B cell (primary cell): ENCODE measurements at regions not wholly inside any gene's neighbourhood (a gene's known extent, or its start where the extent isn't known, plus 50 kb on each side); places are given as distances from the start of the nearest gene placed in this dataset.

Experiments used
- ATAC-seq: fragments of 200-7000 bp; cut with Tn5 transposase; one replicate; pipeline ENCODE4 v1.10.0; 2021; ENCODE audit warnings: low read depth, mild to moderate bottlenecking, moderate number of reproducible peaks, moderate library complexity
- CTCF ChIA-PET: fragments of 350-600 bp; sonication (Branson Sonifier 250); formaldehyde crosslinking; loops from one replicate; lab custom pipeline; 2021; ENCODE audit warnings: antibody characterized with exemption, inconsistent platforms; lab: Charles Lee
- POLR2A ChIA-PET: fragments of 350-600 bp; sonication (Branson Sonifier 250); formaldehyde crosslinking; loops from one replicate; lab custom pipeline; 2021; ENCODE audit warnings: antibody characterized with exemption; lab: Charles Lee
- DNase-seq: peaks from one replicate; pipeline ENCODE4 v3.0.0; 2013
- H2AFZ ChIP-seq: 2 replicates; pipeline ENCODE4 v1.6.1; 2012; ENCODE audit warnings: mild to moderate bottlenecking, low read depth, low read length; ENCODE audit not compliant: insufficient read depth, poor library complexity, severe bottlenecking
- H3K27ac ChIP-seq, 2 donors: 1 replicate in 1 of 2; 2 replicates in 1 of 2; pipeline ENCODE4 v1.5.1; 2012 to 2013; ENCODE audit warnings: low read length in 2 of 2, mild to moderate bottlenecking in 2 of 2, moderate library complexity in 1 of 2
- H3K27me3 ChIP-seq, 4 experiments: fragments of 200-600 bp in 1 of 4; sonication (generic) in 1 of 4; replicated peaks in 1 of 4; 1 replicate in 2 of 4; 2 replicates in 2 of 4; pipeline versions ENCODE4 v1.6.1 to v1.7.0; 2013 to 2016; ENCODE audit warnings: low read length in 3 of 4, mild to moderate bottlenecking in 2 of 4, mixed read lengths in 1 of 4, moderate library complexity in 1 of 4; ENCODE audit not compliant: insufficient read depth in 4 of 4, control insufficient read depth in 3 of 4; ENCODE audit errors: control extremely low read depth in 1 of 4
- H3K36me3 ChIP-seq, 2 experiments: replicated peaks in 1 of 2; 1 replicate in 1 of 2; 2 replicates in 1 of 2; pipeline versions ENCODE4 v1.6.1 to v1.7.1; 2013; ENCODE audit warnings: low read length in 1 of 2; ENCODE audit not compliant: insufficient read depth in 2 of 2, control insufficient read depth in 1 of 2; ENCODE audit errors: control extremely low read depth in 1 of 2, extremely low read depth in 1 of 2
- H3K4me1 ChIP-seq, 2 donors: fragments of 200-600 bp in 1 of 2; sonication (generic) in 1 of 2; 1 replicate in 1 of 2; 2 replicates in 1 of 2; pipeline versions ENCODE4 v1.5.1 to v1.6.1; 2013 to 2017; ENCODE audit warnings: low read length in 2 of 2; ENCODE audit not compliant: control insufficient read depth in 2 of 2, insufficient read depth in 2 of 2
- H3K4me2 ChIP-seq: replicated peaks from 2 replicates; pipeline ENCODE3; 2012; ENCODE audit warnings: mild to moderate bottlenecking, low read depth, low read length; ENCODE audit not compliant: poor library complexity, severe bottlenecking
- H3K4me3 ChIP-seq, 5 experiments: fragments of 200-600 bp in 1 of 5; sonication (generic) in 1 of 5; 1 replicate in 3 of 5; 2 replicates in 2 of 5; pipeline versions ENCODE4 v1.5.1 to v1.7.0; 2011 to 2016; ENCODE audit warnings: low read length in 4 of 5, mild to moderate bottlenecking in 4 of 5, low read depth in 2 of 5, control low read depth in 1 of 5, moderate library complexity in 1 of 5; ENCODE audit not compliant: insufficient read depth in 1 of 5; ENCODE audit errors: control extremely low read depth in 1 of 5, extremely low read depth in 1 of 5
- H3K79me2 ChIP-seq: fragments of 200-600 bp; sonication (generic); one replicate; pipeline ENCODE4 v1.6.0; 2016; ENCODE audit warnings: low read length; ENCODE audit not compliant: control insufficient read depth, insufficient read depth
- H3K9ac ChIP-seq: fragments of 200-600 bp; sonication (generic); 2 replicates; pipeline ENCODE4 v1.6.1; 2017; ENCODE audit warnings: mild to moderate bottlenecking, low read length, moderate library complexity
- H3K9me3 ChIP-seq, 3 donors: one replicate each; pipeline versions ENCODE4 v1.6.1 to v1.7.1; 2013; ENCODE audit warnings: low read length in 2 of 3; ENCODE audit not compliant: control insufficient read depth in 2 of 3, insufficient read depth in 1 of 3; ENCODE audit errors: control extremely low read depth in 1 of 3
- H4K20me1 ChIP-seq: 2 replicates; pipeline ENCODE4 v1.6.0; 2012; ENCODE audit warnings: mild to moderate bottlenecking, low read length; ENCODE audit not compliant: insufficient read depth, control insufficient read depth, poor library complexity, severe bottlenecking
- H3K27ac Mint-ChIP-seq: one replicate; pipeline ENCODE4 v1.8.0; 2021; ENCODE audit warnings: mixed read lengths
- H3K27me3 Mint-ChIP-seq: one replicate; pipeline ENCODE4 v1.8.0; 2021; ENCODE audit warnings: mixed read lengths
- H3K4me1 Mint-ChIP-seq: one replicate; pipeline ENCODE4 v1.8.0; 2021; ENCODE audit warnings: mixed read lengths
- H3K4me3 Mint-ChIP-seq: one replicate; pipeline ENCODE4 v1.8.0; 2021; ENCODE audit warnings: mixed read lengths
- H3K9me3 Mint-ChIP-seq: one replicate; pipeline ENCODE4 v1.8.0; 2022; ENCODE audit warnings: mixed read lengths; ENCODE audit not compliant: insufficient read depth
- EZH2 ChIP-seq: IDR thresholded peaks from 2 replicates; pipeline ENCODE4 v1.6.1; 2012; ENCODE audit warnings: borderline replicate concordance, low read depth, mild to moderate bottlenecking, moderate library complexity, low read length; ENCODE audit not compliant: insufficient read depth, poor library complexity, severe bottlenecking
- WGBS: methylation state at CpG from one replicate; pipeline ENCODE4 v1.1.5; 2013; ENCODE audit warnings: missing lambda C conversion rate; ENCODE audit not compliant: insufficient coverage; 5-methylcytosine and 5-hydroxymethylcytosine counted together
- intact Hi-C: fragments of 100-400 bp; cut with micrococcal nuclease; formaldehyde crosslinking; loops from one replicate; pipeline ENCODE4 v1.10.0; 2022
- TF ChIP-seq, protein P1 (sequence below): fragments of 200-600 bp; IDR thresholded peaks from one replicate; pipeline ENCODE4 v1.8.0; 2022; ENCODE audit warnings: antibody characterized with exemption, mild to moderate bottlenecking

DNA sequence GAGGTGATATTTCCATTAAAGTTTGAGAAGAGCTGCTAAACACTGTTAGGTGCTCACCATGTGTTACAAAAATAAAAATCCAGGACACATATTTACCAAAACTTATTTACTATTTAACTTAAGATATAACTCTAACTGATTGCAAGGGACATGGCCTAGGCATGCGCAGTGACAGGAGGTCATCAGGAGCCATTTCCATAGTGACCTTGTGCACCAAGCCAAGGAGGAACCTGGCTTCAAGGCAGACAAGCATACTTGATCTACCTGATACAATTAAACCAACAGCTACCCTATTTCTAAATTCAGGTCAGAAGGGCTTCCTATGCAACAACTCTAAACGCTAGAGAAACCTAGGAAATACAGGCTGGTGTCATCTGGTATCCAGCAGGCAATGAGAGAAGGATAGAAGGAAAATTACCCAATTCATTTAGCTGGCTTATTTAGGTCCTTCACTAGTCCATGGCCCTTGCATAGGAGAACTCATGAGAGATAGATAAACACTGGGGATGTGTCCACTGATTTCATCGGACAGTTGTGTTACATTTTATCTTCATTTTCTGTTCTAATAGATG lies 134.4 kb downstream of the FOXB1 start:
- Histone ChIP-seq H2AFZ (no peak overlapping the region), H3K79me2 (no peaks in the 10 kb centered on the region), H3K4me1 (no peaks in the 10 kb centered on the region), H4K20me1 (no peaks in the 10 kb centered on the region), H3K9ac (no peak overlapping the region), H3K9me3 (no peaks in the 10 kb centered on the region), H3K36me3 (no peaks in the 10 kb centered on the region), H3K27me3 (peaks cover 0 to 7% (median 3%) of the 10 kb centered on the region in 4 experiments), H3K4me2 (no peak overlapping the region), H3K27ac (no peak overlapping the region), H3K4me3 (no peak overlapping the region)
- 100% methylated on average over 1 of the region's 3 CpGs for WGBS
- intact Hi-C loops, result no loop called here
- DNase-seq (no peak), ATAC-seq (no peak)
- ChIA-PET POLR2A (no interaction called here), CTCF (no interaction called here)
- H3K4me3 Mint-ChIP-seq, result no peak overlapping the region
- no peaks in the 10 kb centered on the region for H3K4me1 Mint-ChIP-seq
- H3K27ac Mint-ChIP-seq, result no peak overlapping the region
- peaks cover 28% of the 10 kb centered on the region for H3K27me3 Mint-ChIP-seq
- no peak for TF ChIP-seq EZH2
- TF ChIP-seq, protein P1, sequence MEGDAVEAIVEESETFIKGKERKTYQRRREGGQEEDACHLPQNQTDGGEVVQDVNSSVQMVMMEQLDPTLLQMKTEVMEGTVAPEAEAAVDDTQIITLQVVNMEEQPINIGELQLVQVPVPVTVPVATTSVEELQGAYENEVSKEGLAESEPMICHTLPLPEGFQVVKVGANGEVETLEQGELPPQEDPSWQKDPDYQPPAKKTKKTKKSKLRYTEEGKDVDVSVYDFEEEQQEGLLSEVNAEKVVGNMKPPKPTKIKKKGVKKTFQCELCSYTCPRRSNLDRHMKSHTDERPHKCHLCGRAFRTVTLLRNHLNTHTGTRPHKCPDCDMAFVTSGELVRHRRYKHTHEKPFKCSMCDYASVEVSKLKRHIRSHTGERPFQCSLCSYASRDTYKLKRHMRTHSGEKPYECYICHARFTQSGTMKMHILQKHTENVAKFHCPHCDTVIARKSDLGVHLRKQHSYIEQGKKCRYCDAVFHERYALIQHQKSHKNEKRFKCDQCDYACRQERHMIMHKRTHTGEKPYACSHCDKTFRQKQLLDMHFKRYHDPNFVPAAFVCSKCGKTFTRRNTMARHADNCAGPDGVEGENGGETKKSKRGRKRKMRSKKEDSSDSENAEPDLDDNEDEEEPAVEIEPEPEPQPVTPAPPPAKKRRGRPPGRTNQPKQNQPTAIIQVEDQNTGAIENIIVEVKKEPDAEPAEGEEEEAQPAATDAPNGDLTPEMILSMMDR, result no peak
- no peaks in the 10 kb centered on the region for H3K9me3 Mint-ChIP-seq

DNA sequence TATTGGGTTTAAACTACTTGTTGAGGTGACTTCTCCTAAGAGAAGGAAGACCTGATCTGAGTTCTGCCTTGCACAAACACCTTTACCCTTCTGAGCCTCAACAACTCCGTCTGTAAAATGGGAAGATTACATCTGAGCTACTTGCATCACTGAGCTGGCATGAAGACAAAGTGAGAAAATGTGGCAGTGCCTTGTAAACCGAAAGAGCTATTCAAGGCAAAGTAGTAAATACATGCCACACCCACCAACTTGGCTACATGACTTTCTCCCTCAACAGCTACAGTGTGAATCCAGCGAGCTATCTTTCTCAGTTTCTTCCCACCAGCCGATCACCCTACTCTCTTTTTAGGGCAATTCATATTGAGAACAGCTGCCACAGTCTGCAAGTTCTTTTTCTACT lies 148.3 kb downstream of the FOXB1 start:
- H3K4me2 ChIP-seq, result no peak overlapping the region
- intact Hi-C loops, result no loop called here
- Mint-ChIP-seq H3K27ac (no peak overlapping the region), H3K4me1 (peaks cover 4% of the 10 kb centered on the region), H3K27me3 (peaks cover 38% of the 10 kb centered on the region), H3K4me3 (no peak overlapping the region), H3K9me3 (no peaks in the 10 kb centered on the region)
- H2AFZ ChIP-seq, result no peak overlapping the region
- DNase-seq (no peak), ATAC-seq (no peak)
- ChIA-PET CTCF (interaction anchor here (0.9 kb wide), 1 partner anchor 28 kb away, joined by 3 read pairs; no protein-coding TSS in a partner anchor), POLR2A (no interaction called here)
- H3K4me1 ChIP-seq, result peaks cover 0 to 5% of the 10 kb centered on the region in 2 donors
- TF ChIP-seq, protein P1, result no peak
- TF ChIP-seq EZH2, result no peak
- no peaks in the 10 kb centered on the region for H3K36me3 ChIP-seq
- H3K27me3 ChIP-seq, result peaks cover 0 to 8% (median 7%) of the 10 kb centered on the region in 4 experiments
- no peak overlapping the region for H3K4me3 ChIP-seq
- no peaks in the 10 kb centered on the region for H3K9me3 ChIP-seq
- H3K27ac ChIP-seq, result no peak overlapping the region
- H3K9ac ChIP-seq, result no peak overlapping the region
- H4K20me1 ChIP-seq, result no peaks in the 10 kb centered on the region
- no peaks in the 10 kb centered on the region for H3K79me2 ChIP-seq
- WGBS, result 95% methylated on average over 3 of the region's 4 CpGs
